Muscle of leg (tissue), 3 donors: ENCODE measurements at regions not wholly inside any gene's neighbourhood (a gene's known extent, or its start where the extent isn't known, plus 50 kb on each side); places are given as distances from the start of the nearest gene placed in this dataset.
"Not testable (repeated sequence)": the region's sequence is repeated elsewhere in the genome, so short reads cannot be mapped to it uniquely, and the experiment has no call there.

Experiments
- DNase-seq: peaks from one replicate; pipeline ENCODE4 v3.0.0; 2013
- H3K27ac ChIP-seq: one replicate; pipeline ENCODE4 v1.5.1; 2013; ENCODE audit warnings: mild to moderate bottlenecking, low read length, control low read depth
- H3K27me3 ChIP-seq: one replicate; pipeline ENCODE4 v1.6.1; 2013; ENCODE audit warnings: low read length; ENCODE audit not compliant: control insufficient read depth, insufficient read depth
- H3K36me3 ChIP-seq: one replicate; pipeline ENCODE4 v1.6.1; 2013; ENCODE audit warnings: low read length; ENCODE audit not compliant: control insufficient read depth, insufficient read depth
- H3K4me1 ChIP-seq: one replicate; pipeline ENCODE4 v1.6.1; 2013; ENCODE audit warnings: low read length; ENCODE audit not compliant: control insufficient read depth, insufficient read depth
- H3K4me3 ChIP-seq: one replicate; pipeline ENCODE4 v1.5.1; 2013; ENCODE audit warnings: low read length, control low read depth
- H3K9me3 ChIP-seq: replicated peaks from 2 replicates; pipeline ENCODE4 v1.6.1; 2013; ENCODE audit warnings: low read depth, low read length; ENCODE audit not compliant: control insufficient read depth
- WGBS: methylation state at CpG from one replicate; pipeline ENCODE4 v1.1.5; 2013; ENCODE audit warnings: missing lambda C conversion rate; ENCODE audit not compliant: insufficient coverage; 5-methylcytosine and 5-hydroxymethylcytosine counted together

DNA sequence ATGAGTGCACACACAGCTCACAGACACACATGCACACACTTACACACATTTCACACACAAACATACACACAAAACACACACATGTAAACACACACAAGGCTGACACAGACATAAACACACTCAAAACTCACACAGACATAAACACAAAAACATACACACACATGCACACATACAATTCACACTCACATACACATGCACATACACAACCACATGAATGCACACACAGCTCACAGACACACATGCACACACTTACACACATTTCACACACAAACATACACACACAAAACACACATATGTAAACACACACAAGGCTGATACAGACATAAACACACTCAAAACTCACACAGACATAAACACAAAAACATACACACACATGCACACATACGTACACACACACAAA, 455.0 kb downstream of the SOX11 start:
- not testable (repeated sequence) for H3K9me3 ChIP-seq, DNase-seq, H3K36me3 ChIP-seq, H3K27me3 ChIP-seq, H3K27ac ChIP-seq, H3K4me3 ChIP-seq, H3K4me1 ChIP-seq
- 100% methylated on average over 1 of the region's 1 CpG for WGBS

DNA sequence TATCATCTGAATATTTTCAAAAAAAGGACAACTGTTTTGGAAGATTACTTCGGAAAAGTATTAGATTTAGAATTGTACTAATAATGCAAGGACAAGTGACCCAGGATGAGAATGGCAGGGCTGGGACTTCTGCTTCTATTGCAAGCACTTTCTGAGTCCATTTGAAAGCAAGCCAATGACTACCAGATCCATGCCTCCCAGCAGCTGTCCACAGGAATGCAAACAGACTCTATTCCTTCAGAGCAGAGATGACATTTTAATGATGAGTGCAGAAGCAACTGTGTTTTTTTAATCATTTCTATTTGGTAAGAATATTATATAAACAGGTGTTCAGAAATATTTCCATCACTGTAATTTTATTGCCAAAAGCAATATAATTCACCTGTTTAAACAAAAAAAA, 456.7 kb downstream of the SOX11 start:
- peaks cover 3% of the 10 kb centered on the region for H3K4me1 ChIP-seq
- no CpG with 5 or more reads among the region's 1 CpG for whole genome bisulfite sequencing
- peaks cover 4% of the 10 kb centered on the region for H3K9me3 ChIP-seq
- H3K27ac ChIP-seq, result no peak overlapping the region
- no peaks in the 10 kb centered on the region for H3K27me3 ChIP-seq
- no peak overlapping the region for H3K4me3 ChIP-seq
- no peaks in the 10 kb centered on the region for H3K36me3 ChIP-seq
- DNase-seq, result peak; percentile 80

DNA sequence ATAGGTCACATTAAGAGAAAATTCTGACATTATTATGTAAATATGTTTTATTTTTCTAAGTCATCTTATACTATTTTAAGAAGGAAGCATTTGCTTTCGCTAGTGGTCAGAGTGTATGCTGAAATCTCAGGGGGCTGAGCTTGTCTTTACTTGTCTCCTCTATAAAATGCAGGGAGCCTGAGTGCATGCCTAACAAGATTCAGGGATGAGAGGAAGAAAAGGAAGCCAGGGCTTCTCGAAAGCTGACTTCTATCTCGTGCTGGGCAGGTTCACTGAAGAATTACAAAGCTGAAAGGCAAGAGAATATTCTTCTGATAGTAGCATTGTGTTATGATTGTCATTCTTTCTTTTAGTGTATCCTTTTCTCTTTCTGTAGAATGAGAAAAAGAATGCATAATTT, 467.4 kb downstream of the SOX11 start:
- WGBS, result 26% methylated on average over 2 of the region's 3 CpGs
- no peaks in the 10 kb centered on the region for H3K9me3 ChIP-seq
- no peak overlapping the region for H3K4me3 ChIP-seq

DNA sequence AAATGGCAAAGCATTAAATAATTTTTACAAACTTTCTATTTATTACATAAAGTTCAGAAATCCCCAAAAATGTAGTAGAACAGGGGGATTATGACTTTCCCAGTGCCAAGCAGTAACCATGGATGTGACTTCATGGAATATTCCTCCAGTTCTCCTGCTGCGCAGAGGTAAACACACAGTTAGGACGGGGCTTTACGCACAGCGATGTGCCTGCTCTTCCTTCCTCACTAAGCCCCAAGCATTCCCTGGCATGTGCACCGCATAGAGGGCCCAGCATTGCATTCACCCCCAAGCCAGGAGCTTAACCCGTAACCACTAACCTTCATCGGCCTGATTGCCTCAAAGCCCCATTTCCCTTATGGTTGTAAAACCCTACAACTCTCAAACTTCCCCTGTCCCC, 471.7 kb downstream of the SOX11 start:
- no peak for DNase-seq
- no peaks in the 10 kb centered on the region for H3K9me3 ChIP-seq
- H3K36me3 ChIP-seq, result no peaks in the 10 kb centered on the region
- H3K27me3 ChIP-seq, result no peaks in the 10 kb centered on the region
- no peaks in the 10 kb centered on the region for H3K4me1 ChIP-seq
- H3K4me3 ChIP-seq, result no peak overlapping the region
- no peak overlapping the region for H3K27ac ChIP-seq
- WGBS, result 59% methylated on average over 7 of the region's 7 CpGs

More for the DNA sequence above, 467.4 kb downstream of the SOX11 start:
- no peaks in the 10 kb centered on the region for H3K36me3 ChIP-seq
- peak; percentile 14 for DNase-seq
- no peaks in the 10 kb centered on the region for H3K27me3 ChIP-seq
- H3K27ac ChIP-seq, result no peak overlapping the region
- H3K4me1 ChIP-seq, result no peaks in the 10 kb centered on the region

DNA sequence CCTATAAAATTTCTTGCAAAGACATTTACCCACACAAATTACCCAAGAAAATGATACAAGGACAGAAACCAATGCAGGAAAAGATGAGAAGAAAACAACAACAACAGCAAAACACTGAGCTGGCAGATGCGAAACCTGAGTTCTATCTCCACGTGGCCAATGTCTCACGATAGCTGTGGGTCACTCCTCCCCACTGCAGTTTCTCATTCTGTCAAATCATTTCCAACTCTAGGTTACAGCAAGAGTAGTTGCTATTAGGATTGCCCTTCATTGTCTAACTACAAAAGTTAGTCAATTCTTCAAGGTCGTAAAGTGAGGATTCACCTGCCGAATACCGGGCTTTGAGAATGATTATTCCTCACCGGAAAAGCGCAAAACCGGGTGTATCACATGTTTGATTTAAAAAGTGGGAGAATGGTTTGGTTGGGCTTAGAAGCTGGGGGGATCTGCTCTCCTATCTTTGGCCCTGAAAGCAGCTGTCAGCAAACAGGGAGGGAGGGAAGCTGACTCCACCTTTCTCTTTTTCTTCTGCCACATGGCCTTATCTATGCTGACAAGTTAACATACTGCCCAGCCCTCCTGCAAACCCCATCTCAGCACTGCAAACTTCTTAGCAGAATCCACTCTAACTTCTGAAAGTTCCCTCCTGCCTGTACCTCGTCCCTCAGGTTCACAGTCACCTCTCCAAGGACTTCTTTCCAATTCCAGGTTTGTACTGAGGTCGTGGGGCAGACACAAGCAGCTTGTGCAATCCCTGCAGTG, 473.0 kb downstream of the SOX11 start:
- no peaks in the 10 kb centered on the region for H3K4me1 ChIP-seq
- H3K27ac ChIP-seq, result no peak overlapping the region
- no peak for DNase-seq
- WGBS, result 59% methylated on average over 5 of the region's 11 CpGs
- no peak overlapping the region for H3K4me3 ChIP-seq
- no peaks in the 10 kb centered on the region for H3K27me3 ChIP-seq
- H3K36me3 ChIP-seq, result no peaks in the 10 kb centered on the region
- H3K9me3 ChIP-seq, result no peaks in the 10 kb centered on the region

DNA sequence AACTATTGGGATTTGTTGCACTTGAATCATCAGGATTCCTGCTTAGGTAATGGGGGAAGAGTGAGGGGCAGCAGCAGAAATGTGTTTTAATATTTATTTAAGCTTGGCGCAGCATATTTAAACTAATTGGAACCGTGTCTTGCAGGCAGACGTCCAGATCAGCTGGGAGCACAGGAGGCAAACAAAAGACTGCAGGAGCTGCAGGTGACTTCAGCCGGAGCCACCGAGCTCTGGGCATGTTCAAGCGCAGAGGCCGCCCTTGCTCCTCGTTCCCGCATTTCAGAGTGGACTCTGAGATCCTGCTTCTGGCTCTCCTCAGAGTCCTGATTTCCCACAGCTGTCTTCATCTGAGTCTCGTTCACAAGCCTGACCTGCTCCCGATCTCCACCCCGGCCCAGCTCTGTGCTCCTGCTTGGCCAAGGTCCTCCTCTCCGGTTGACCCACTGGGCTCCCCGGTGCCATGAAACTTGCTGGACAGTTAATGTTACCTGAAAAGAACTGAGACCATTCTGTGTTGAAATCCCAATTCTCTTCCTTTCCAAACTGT, 475.5 kb downstream of the SOX11 start:
- Histone ChIP-seq H3K9me3 (no peaks in the 10 kb centered on the region), H3K4me3 (no peak overlapping the region), H3K27me3 (no peaks in the 10 kb centered on the region), H3K27ac (no peak overlapping the region), H3K4me1 (no peaks in the 10 kb centered on the region), H3K36me3 (no peaks in the 10 kb centered on the region)
- WGBS, result 47% methylated on average over 13 of the region's 14 CpGs
- no peak for DNase-seq

DNA sequence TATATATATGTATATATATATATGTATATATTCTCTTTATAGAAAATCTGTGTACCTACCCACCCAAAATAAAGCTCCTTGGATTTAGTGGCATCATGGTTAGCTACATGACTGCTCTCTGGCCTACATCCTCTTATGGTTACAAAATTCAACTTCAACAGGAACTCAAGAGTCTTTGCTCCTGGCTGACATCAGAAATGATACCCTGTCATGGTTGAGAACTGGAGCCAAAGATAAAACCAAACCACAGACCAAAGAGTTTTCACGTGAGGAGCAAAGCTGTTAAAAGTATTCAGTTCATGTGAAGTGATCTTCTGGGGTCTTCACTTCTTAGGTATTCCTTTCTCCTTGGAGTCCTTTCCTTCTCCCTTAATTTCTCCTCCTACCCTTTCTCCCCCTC, 476.3 kb downstream of the SOX11 start:
- Histone ChIP-seq H3K27ac (no peak overlapping the region), H3K27me3 (no peaks in the 10 kb centered on the region), H3K4me1 (no peaks in the 10 kb centered on the region), H3K9me3 (no peaks in the 10 kb centered on the region), H3K36me3 (no peaks in the 10 kb centered on the region), H3K4me3 (no peak overlapping the region)
- no peak for DNase-seq
- WGBS, result no CpG with 5 or more reads among the region's 1 CpG

DNA sequence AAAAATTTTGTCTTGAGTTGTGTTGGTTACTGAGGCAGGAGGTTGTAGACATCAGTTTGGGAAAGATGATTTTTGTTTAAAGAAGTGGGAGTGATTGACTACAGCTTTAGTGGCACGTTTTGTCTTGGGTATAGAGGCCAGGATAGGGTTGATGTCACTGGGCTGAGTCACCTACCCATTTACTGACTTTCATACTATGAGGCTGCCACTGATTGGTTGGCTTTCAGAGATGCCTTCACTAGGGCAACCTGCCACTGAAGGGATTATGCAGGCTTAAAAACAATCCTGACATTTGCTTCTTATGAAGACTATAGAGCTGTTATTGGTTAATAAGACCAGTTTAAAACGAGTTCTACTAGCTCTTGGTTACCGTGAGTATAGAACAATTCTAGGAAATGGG, 479.1 kb downstream of the SOX11 start:
- Histone ChIP-seq H3K4me3 (no peak overlapping the region), H3K9me3 (peaks cover 4% of the 10 kb centered on the region), H3K27ac (no peak overlapping the region), H3K36me3 (no peaks in the 10 kb centered on the region), H3K4me1 (no peaks in the 10 kb centered on the region), H3K27me3 (no peaks in the 10 kb centered on the region)
- WGBS, result no CpG with 5 or more reads among the region's 3 CpGs
- no peak for DNase-seq

- peaks cover 4% of the 10 kb centered on the region for H3K9me3 ChIP-seq
- H3K36me3 ChIP-seq, result no peaks in the 10 kb centered on the region
- DNase-seq, result peak; percentile 7
- H3K27me3 ChIP-seq, result no peaks in the 10 kb centered on the region
- no peak overlapping the region for H3K4me3 ChIP-seq
- H3K27ac ChIP-seq, result no peak overlapping the region
- H3K4me1 ChIP-seq, result peaks cover 3% of the 10 kb centered on the region
- no CpG with 5 or more reads among the region's 2 CpGs for WGBS
Observed at GRCh38 chr2:6177811-6178210, 485.6 kb downstream of the SOX11 start.

GRCh38 chr2:6181525-6181924, 489.3 kb downstream of the SOX11 start:
- H3K36me3 ChIP-seq, result no peaks in the 10 kb centered on the region
- peaks cover 3% of the 10 kb centered on the region for H3K4me1 ChIP-seq
- no peaks in the 10 kb centered on the region for H3K9me3 ChIP-seq
- peak; percentile 88 for DNase-seq
- no peak overlapping the region for H3K27ac ChIP-seq
- WGBS, result 18% methylated on average over 4 of the region's 4 CpGs
- H3K4me3 ChIP-seq, result no peak overlapping the region
- no peaks in the 10 kb centered on the region for H3K27me3 ChIP-seq
